ENCODE measurements at regions not wholly inside any gene's neighbourhood (a gene's known extent, or its start where the extent isn't known, plus 50 kb on each side); places are given as distances from the start of the nearest gene placed in this dataset.

GRCh38 chr1:229819091-229819490 lies 193.0 kb downstream of the URB2 start:
- no peak for DNase-seq (ENCODE audit: low spot score)

- DNase-seq (ENCODE audit: low spot score): no peak
These were observed 196.0 kb downstream of the URB2 start for GRCh38 chr1:229822026-229822425.

- no peak for DNase-seq (ENCODE audit: low spot score)
These were observed 199.0 kb downstream of the URB2 start for GRCh38 chr1:229825042-229825441.

GRCh38 chr1:229828461-229828860 lies 202.4 kb downstream of the URB2 start:
- no peak for DNase-seq (ENCODE audit: low spot score)

GRCh38 chr1:229832695-229833094 lies 206.6 kb downstream of the URB2 start:
- DNase-seq (ENCODE audit: low spot score): no peak

- no peak for DNase-seq (ENCODE audit: low spot score)
These were observed 208.2 kb downstream of the URB2 start for GRCh38 chr1:229834230-229834629.

GRCh38 chr1:229835226-229835625 lies 209.2 kb downstream of the URB2 start:
- no peak for DNase-seq (ENCODE audit: low spot score)

GRCh38 chr1:229836324-229836723 lies 210.3 kb downstream of the URB2 start:
- DNase-seq (ENCODE audit: low spot score): no peak

- DNase-seq (ENCODE audit: low spot score): no peak
These were observed 212.2 kb downstream of the URB2 start for GRCh38 chr1:229838204-229838603.

- DNase-seq (ENCODE audit: low spot score): no peak
These were observed 213.8 kb downstream of the URB2 start for GRCh38 chr1:229839800-229840199.

GRCh38 chr1:229841230-229841629 lies 215.2 kb downstream of the URB2 start:
- no peak for DNase-seq (ENCODE audit: low spot score)

- DNase-seq (ENCODE audit: low spot score): no peak
These were observed 216.5 kb downstream of the URB2 start for GRCh38 chr1:229842302-229843255.

GRCh38 chr1:229843627-229844238 lies 217.7 kb downstream of the URB2 start:
- peak; percentile 49 for DNase-seq (ENCODE audit: low spot score)

GRCh38 chr1:229844675-229845074 lies 218.6 kb downstream of the URB2 start:
- DNase-seq (ENCODE audit: low spot score): no peak

- no peak for DNase-seq (ENCODE audit: low spot score)
These were observed 219.5 kb downstream of the URB2 start for GRCh38 chr1:229845410-229846138.

- DNase-seq (ENCODE audit: low spot score): no peak
These were observed 220.3 kb downstream of the URB2 start for GRCh38 chr1:229846351-229846750.

- peak; percentile 15 for DNase-seq (ENCODE audit: low spot score)
These were observed 218.0 kb upstream of the GALNT2 start for GRCh38 chr1:229848752-229849677.

- DNase-seq (ENCODE audit: low spot score): no peak
These were observed 215.5 kb upstream of the GALNT2 start for GRCh38 chr1:229851511-229851910.

- DNase-seq (ENCODE audit: low spot score): no peak
These were observed 213.3 kb upstream of the GALNT2 start for GRCh38 chr1:229853751-229854150.

- DNase-seq (ENCODE audit: low spot score): no peak
These were observed 212.4 kb upstream of the GALNT2 start for GRCh38 chr1:229854620-229855019.

GRCh38 chr1:229856009-229856650 lies 210.9 kb upstream of the GALNT2 start:
- DNase-seq (ENCODE audit: low spot score): no peak
